Natural killer cell (primary cell): ENCODE measurements at regions not wholly inside any gene's neighbourhood (a gene's known extent, or its start where the extent isn't known, plus 50 kb on each side); places are given as distances from the start of the nearest gene placed in this dataset.

ENCODE experiments used
- ATAC-seq, 3 donors: fragments of 150-1000 bp in 2 of 3; fragments of 200-7000 bp in 1 of 3; cut with Tn5 transposase; 1 replicate in 1 of 3; 2 replicates in 2 of 3; pipeline ENCODE4 v1.10.0; 2021; ENCODE audit warnings: mild to moderate bottlenecking in 2 of 3, moderate library complexity in 2 of 3
- DNase-seq, 2 donors: peaks; one replicate each; pipeline versions ENCODE4 v3.0.0 to v3.0.0-alpha.2; 2013 to 2021; ENCODE audit warnings: mixed read lengths in 1 of 2
- H3K27ac ChIP-seq: one replicate; pipeline ENCODE4 v1.5.1; 2013; ENCODE audit warnings: mild to moderate bottlenecking, low read length
- H3K27me3 ChIP-seq: one replicate; pipeline ENCODE4 v1.6.1; 2013; ENCODE audit warnings: low read length; ENCODE audit not compliant: control insufficient read depth, insufficient read depth
- H3K36me3 ChIP-seq: one replicate; pipeline ENCODE4 v1.6.1; 2013; ENCODE audit warnings: low read length; ENCODE audit not compliant: control insufficient read depth, insufficient read depth
- H3K4me1 ChIP-seq: one replicate; pipeline ENCODE4 v1.6.1; 2013; ENCODE audit warnings: low read length; ENCODE audit not compliant: control insufficient read depth, insufficient read depth
- H3K4me3 ChIP-seq: one replicate; pipeline ENCODE4 v1.5.1; 2013; ENCODE audit warnings: low read length
- H3K9me3 ChIP-seq: one replicate; pipeline ENCODE4 v1.6.1; 2013; ENCODE audit warnings: low read length; ENCODE audit not compliant: control insufficient read depth, insufficient read depth
- H3K27ac Mint-ChIP-seq, 2 donors: one replicate each; pipeline ENCODE4 v1.8.0; 2022; ENCODE audit warnings: mild to moderate bottlenecking in 2 of 2, mixed read lengths in 2 of 2, moderate library complexity in 1 of 2
- H3K27me3 Mint-ChIP-seq, 2 donors: one replicate each; pipeline ENCODE4 v1.8.0; 2022; ENCODE audit warnings: low read depth in 2 of 2, mixed read lengths in 2 of 2
- H3K36me3 Mint-ChIP-seq: one replicate; pipeline ENCODE4 v1.8.0; 2022; ENCODE audit warnings: mixed read lengths
- H3K4me1 Mint-ChIP-seq, 2 donors: one replicate each; pipeline ENCODE4 v1.8.0; 2022; ENCODE audit warnings: mixed read lengths in 2 of 2
- H3K4me3 Mint-ChIP-seq: one replicate; pipeline ENCODE4 v1.8.0; 2022; ENCODE audit warnings: mild to moderate bottlenecking, moderate library complexity, mixed read lengths
- H3K9me3 Mint-ChIP-seq, 2 donors: one replicate each; pipeline ENCODE4 v1.8.0; 2022; ENCODE audit warnings: mixed read lengths in 2 of 2
- WGBS: methylation state at CpG from one replicate; pipeline ENCODE4 v1.1.7; 2013; ENCODE audit warnings: missing lambda C conversion rate; ENCODE audit not compliant: insufficient coverage; 5-methylcytosine and 5-hydroxymethylcytosine counted together
- intact Hi-C: fragments of 100-400 bp; cut with micrococcal nuclease; formaldehyde crosslinking; loops from one replicate; pipeline ENCODE4 v1.14.2; 2022
- TF ChIP-seq, protein P1 (sequence below): fragments of 200-600 bp; IDR thresholded peaks from one replicate; pipeline ENCODE4 v1.8.0; 2022; ENCODE audit warnings: antibody characterized with exemption

DNA sequence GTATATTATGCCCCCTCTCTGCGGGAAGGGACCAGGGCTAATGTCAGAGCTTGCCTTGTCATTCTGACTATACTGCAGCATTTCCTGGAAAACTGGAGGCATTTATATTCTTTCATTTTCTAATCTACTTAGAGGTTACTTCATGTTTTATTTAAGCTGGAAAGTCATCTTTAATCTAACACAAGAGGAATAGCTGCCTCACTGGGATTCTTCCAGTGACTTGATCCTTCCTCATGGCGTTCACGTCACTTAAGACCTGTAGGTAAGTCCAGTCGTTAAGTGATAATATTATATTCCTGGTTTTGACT is 727.6 kb upstream of the DDX18 start:
- no peak overlapping the region for H3K4me3 Mint-ChIP-seq
- Histone ChIP-seq H3K36me3 (no peaks in the 10 kb centered on the region), H3K27ac (no peak overlapping the region), H3K4me1 (no peaks in the 10 kb centered on the region), H3K9me3 (peaks cover 3% of the 10 kb centered on the region), H3K27me3 (no peaks in the 10 kb centered on the region), H3K4me3 (no peak overlapping the region)
- H3K27ac Mint-ChIP-seq, result no peak overlapping the region
- DNase-seq, result no peak
- no peak for ATAC-seq
- no peaks in the 10 kb centered on the region for H3K4me1 Mint-ChIP-seq
- TF ChIP-seq, protein P1, sequence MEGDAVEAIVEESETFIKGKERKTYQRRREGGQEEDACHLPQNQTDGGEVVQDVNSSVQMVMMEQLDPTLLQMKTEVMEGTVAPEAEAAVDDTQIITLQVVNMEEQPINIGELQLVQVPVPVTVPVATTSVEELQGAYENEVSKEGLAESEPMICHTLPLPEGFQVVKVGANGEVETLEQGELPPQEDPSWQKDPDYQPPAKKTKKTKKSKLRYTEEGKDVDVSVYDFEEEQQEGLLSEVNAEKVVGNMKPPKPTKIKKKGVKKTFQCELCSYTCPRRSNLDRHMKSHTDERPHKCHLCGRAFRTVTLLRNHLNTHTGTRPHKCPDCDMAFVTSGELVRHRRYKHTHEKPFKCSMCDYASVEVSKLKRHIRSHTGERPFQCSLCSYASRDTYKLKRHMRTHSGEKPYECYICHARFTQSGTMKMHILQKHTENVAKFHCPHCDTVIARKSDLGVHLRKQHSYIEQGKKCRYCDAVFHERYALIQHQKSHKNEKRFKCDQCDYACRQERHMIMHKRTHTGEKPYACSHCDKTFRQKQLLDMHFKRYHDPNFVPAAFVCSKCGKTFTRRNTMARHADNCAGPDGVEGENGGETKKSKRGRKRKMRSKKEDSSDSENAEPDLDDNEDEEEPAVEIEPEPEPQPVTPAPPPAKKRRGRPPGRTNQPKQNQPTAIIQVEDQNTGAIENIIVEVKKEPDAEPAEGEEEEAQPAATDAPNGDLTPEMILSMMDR, result no peak
- intact Hi-C loops, result no loop called here
- peaks cover 7 to 14% of the 10 kb centered on the region in 2 donors for H3K9me3 Mint-ChIP-seq
- H3K36me3 Mint-ChIP-seq, result no peaks in the 10 kb centered on the region
- WGBS, result 76% methylated on average over 3 of the region's 4 CpGs
- H3K27me3 Mint-ChIP-seq, result no peaks in the 10 kb centered on the region

DNA sequence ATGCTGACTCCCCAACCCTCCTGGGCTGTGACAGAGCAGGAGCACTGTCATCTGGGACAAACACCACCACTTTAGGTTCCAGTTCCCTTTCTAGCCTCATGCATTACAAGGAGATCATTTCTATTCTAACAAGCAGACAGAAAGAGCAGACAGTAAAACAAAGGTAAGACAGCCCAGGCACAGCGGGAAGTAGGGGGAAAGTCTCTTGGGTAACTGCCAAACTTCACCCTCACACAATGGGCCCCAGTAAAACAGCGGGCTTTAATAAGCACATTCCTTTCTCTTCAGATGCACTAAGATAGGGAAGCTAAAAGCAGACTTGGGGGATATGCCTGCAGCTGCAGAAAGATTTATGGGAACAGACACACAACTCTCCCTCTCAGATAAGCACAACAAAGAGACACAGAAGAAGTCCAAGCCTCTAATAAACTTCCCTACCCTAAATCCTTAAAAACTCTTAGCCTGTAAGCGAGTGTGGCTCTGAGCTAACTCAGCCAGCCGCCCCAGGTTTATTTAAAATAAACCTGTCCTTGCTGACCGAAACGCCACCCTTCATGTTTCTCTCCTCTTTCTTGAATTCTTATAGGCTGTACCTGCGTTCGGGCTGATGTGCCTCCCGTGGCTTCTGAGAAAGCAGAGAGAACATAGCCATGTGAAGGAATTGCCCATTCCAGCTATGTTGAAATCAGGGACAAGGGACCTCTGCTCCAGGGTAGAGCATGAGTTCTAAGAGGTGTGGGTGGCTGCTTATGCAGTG is 726.8 kb upstream of the DDX18 start:
- 25% methylated on average over 9 of the region's 9 CpGs for WGBS
- intact Hi-C loops, result no loop called here
- H3K27me3 Mint-ChIP-seq, result no peaks in the 10 kb centered on the region
- no peaks in the 10 kb centered on the region for H3K4me1 Mint-ChIP-seq
- Histone ChIP-seq H3K4me3 (no peak overlapping the region), H3K27me3 (no peaks in the 10 kb centered on the region), H3K36me3 (no peaks in the 10 kb centered on the region), H3K27ac (no peak overlapping the region), H3K9me3 (peaks cover 3% of the 10 kb centered on the region), H3K4me1 (no peaks in the 10 kb centered on the region)
- no peak for ATAC-seq
- H3K27ac Mint-ChIP-seq, result no peak overlapping the region
- DNase-seq, result no peak
- TF ChIP-seq, protein P1, result no peak
- H3K36me3 Mint-ChIP-seq, result no peaks in the 10 kb centered on the region
- H3K9me3 Mint-ChIP-seq, result peaks cover 8 to 15% of the 10 kb centered on the region in 2 donors
- H3K4me3 Mint-ChIP-seq, result no peak overlapping the region

DNA sequence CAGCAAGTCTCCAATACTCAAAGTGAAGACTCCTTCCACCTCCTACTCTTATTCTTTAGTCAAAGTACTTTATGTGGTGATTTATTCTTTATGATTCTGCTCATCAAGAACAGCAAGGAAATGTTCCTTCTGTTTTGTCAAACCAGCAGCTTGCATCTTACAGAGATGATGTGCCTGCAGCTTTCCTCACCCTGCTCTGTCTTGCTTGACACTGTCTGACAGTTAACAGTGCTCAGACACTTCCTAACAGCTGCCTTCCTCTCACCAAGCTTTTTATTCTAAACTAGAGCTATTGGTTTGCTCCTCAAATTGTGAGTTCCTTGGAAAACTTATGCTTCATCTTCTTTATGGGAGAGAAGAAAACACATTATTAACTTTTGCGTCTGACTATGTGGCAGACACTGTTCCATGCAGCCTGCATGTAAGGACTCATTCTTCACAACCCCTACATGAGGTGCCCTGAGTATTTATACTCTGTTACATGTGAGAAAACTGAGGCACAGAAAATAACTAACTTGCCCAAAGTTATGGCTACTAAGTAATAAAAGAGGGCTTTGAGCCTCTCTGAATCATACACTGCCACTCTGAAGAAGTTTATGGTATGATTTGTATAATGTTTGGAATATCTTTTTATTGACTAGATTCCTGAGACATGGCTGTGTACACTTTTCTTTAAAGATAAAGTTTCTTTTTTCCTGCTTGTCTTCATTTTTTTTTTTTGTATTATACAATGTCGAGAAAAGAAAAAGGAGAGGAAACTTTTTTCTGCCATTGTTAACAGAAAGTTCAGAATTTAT is 723.3 kb upstream of the DDX18 start:
- Histone ChIP-seq H3K4me1 (no peaks in the 10 kb centered on the region), H3K27me3 (no peaks in the 10 kb centered on the region), H3K27ac (no peak overlapping the region), H3K4me3 (no peak overlapping the region), H3K36me3 (no peaks in the 10 kb centered on the region), H3K9me3 (peaks cover 3% of the 10 kb centered on the region)
- Mint-ChIP-seq H3K27ac (no peak overlapping the region), H3K9me3 (peaks cover 8 to 12% of the 10 kb centered on the region in 2 donors), H3K36me3 (no peaks in the 10 kb centered on the region), H3K27me3 (no peaks in the 10 kb centered on the region), H3K4me1 (no peaks in the 10 kb centered on the region), H3K4me3 (no peak overlapping the region)
- WGBS, result 100% methylated on average over 1 of the region's 2 CpGs
- TF ChIP-seq, protein P1, result no peak
- DNase-seq (no peak), ATAC-seq (no peak)
- intact Hi-C loops, result no loop called here
